OCI-LY7 (cell line): ENCODE measurements at regions not wholly inside any gene's neighbourhood (a gene's known extent, or its start where the extent isn't known, plus 50 kb on each side); places are given as distances from the start of the nearest gene placed in this dataset.

Experiments
- BruUV-seq: library from RNA; stranded (reverse); fragments of 400-500 nt; replicated peaks from 2 replicates; lab custom pipeline; 2021; lab: Mats Ljungman, UMichigan
- CTCF ChIA-PET: fragments of 300-600 bp; sonication (Branson Sonifier 250); formaldehyde crosslinking; loops from one replicate; lab custom pipeline; 2022; ENCODE audit warnings: antibody characterized with exemption; ENCODE audit not compliant: unreplicated experiment; lab: Charles Lee
- POLR2A ChIA-PET: fragments of 300-600 bp; sonication (Branson Sonifier 250); formaldehyde crosslinking; loops from one replicate; lab custom pipeline; 2022; ENCODE audit warnings: antibody characterized with exemption; lab: Charles Lee
- DNase-seq: peaks from one replicate; pipeline ENCODE4 v3.0.0-alpha.2; 2015; ENCODE audit warnings: low spot score
- H2AFZ ChIP-seq: fragments of 200-600 bp; sonication (generic), shearing (Covaris generic); 2 replicates; pipeline ENCODE4 v1.6.1; 2014; ENCODE audit warnings: mild to moderate bottlenecking, antibody characterized with exemption, low read length, moderate library complexity
- H3K27ac ChIP-seq: fragments of 200-600 bp; sonication (generic); 2 replicates; pipeline ENCODE4 v1.5.1; 2014; ENCODE audit warnings: mixed run types, low read depth, mild to moderate bottlenecking, moderate library complexity, low read length, inconsistent platforms; ENCODE audit not compliant: poor library complexity, severe bottlenecking
- H3K36me3 ChIP-seq: fragments of 200-600 bp; sonication (generic); 2 replicates; pipeline ENCODE4 v1.6.1; 2014; ENCODE audit warnings: mild to moderate bottlenecking, antibody characterized with exemption, low read length, moderate library complexity, mixed read lengths; ENCODE audit not compliant: insufficient read depth
- H3K4me1 ChIP-seq: fragments of 200-600 bp; sonication (generic); 2 replicates; pipeline ENCODE4 v1.5.1; 2014; ENCODE audit warnings: mild to moderate bottlenecking, low read length; ENCODE audit not compliant: insufficient read depth, poor library complexity, severe bottlenecking
- H3K4me2 ChIP-seq: fragments of 200-600 bp; sonication (generic); 2 replicates; pipeline ENCODE4 v1.6.1; 2014; ENCODE audit warnings: mild to moderate bottlenecking, low read length
- H3K4me3 ChIP-seq: fragments of 200-600 bp; sonication (generic); 2 replicates; pipeline ENCODE4 v1.5.1; 2014; ENCODE audit warnings: mild to moderate bottlenecking, low read depth, low read length; ENCODE audit not compliant: poor library complexity, severe bottlenecking
- H3K79me2 ChIP-seq: fragments of 200-600 bp; sonication (generic); 2 replicates; pipeline ENCODE4 v1.6.1; 2016; ENCODE audit warnings: low read depth, mild to moderate bottlenecking, low read length, moderate library complexity, mixed read lengths; ENCODE audit not compliant: insufficient read depth
- H3K9me2 ChIP-seq: fragments of 200-600 bp; sonication (generic); 2 replicates; pipeline ENCODE4 v1.6.1; 2016; ENCODE audit warnings: mild to moderate bottlenecking, low read length, mixed read lengths; ENCODE audit not compliant: insufficient read depth
- H3K9me3 ChIP-seq: fragments of 200-600 bp; sonication (generic); 2 replicates; pipeline ENCODE4 v1.6.1; 2014; ENCODE audit warnings: mild to moderate bottlenecking, mixed run types, low read length, mixed read lengths
- H4K20me1 ChIP-seq: fragments of 200-600 bp; sonication (generic); 2 replicates; pipeline ENCODE4 v1.6.1; 2014; ENCODE audit warnings: mild to moderate bottlenecking, antibody characterized with exemption, low read length, moderate library complexity, mixed read lengths; ENCODE audit not compliant: insufficient read depth
- EZH2phosphoT487 ChIP-seq: fragments of 200-600 bp; sonication (generic); IDR thresholded peaks from 2 replicates; pipeline ENCODE4 v1.6.1; 2018; ENCODE audit warnings: low read depth, borderline replicate concordance, mild to moderate bottlenecking, mixed run types, antibody characterized with exemption, low read length, moderate library complexity, mixed read lengths
- intact Hi-C: fragments of 100-400 bp; cut with micrococcal nuclease; formaldehyde crosslinking; loops from one replicate; pipeline ENCODE4 v1.10.0; 2022; ENCODE audit not compliant: unreplicated experiment
- TF ChIP-seq, protein P1 (sequence below): fragments of 200-600 bp; sonication (generic); conservative IDR thresholded peaks from 2 replicates; pipeline ENCODE4 v1.5.1; 2014; ENCODE audit warnings: mild to moderate bottlenecking, antibody characterized with exemption, low read length, moderate library complexity, mixed read lengths

GRCh38 chr5:39670391-39670790 is 245.6 kb upstream of the DAB2 start:
- H3K9me3 ChIP-seq: no peaks in the 10 kb centered on the region
- H3K9me2 ChIP-seq: no peaks in the 10 kb centered on the region
- H3K27ac ChIP-seq: no peak overlapping the region
- H3K4me2 ChIP-seq: no peak overlapping the region
- intact Hi-C loops: no loop called here
- TF ChIP-seq, protein P1, sequence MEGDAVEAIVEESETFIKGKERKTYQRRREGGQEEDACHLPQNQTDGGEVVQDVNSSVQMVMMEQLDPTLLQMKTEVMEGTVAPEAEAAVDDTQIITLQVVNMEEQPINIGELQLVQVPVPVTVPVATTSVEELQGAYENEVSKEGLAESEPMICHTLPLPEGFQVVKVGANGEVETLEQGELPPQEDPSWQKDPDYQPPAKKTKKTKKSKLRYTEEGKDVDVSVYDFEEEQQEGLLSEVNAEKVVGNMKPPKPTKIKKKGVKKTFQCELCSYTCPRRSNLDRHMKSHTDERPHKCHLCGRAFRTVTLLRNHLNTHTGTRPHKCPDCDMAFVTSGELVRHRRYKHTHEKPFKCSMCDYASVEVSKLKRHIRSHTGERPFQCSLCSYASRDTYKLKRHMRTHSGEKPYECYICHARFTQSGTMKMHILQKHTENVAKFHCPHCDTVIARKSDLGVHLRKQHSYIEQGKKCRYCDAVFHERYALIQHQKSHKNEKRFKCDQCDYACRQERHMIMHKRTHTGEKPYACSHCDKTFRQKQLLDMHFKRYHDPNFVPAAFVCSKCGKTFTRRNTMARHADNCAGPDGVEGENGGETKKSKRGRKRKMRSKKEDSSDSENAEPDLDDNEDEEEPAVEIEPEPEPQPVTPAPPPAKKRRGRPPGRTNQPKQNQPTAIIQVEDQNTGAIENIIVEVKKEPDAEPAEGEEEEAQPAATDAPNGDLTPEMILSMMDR: no peak
- TF ChIP-seq EZH2phosphoT487: no peak
- no peaks in the 10 kb centered on the region for H3K79me2 ChIP-seq
- no peaks in the 10 kb centered on the region for H4K20me1 ChIP-seq
- BruUV-seq: no TSS peak
- no peak overlapping the region for H2AFZ ChIP-seq
- DNase-seq: no peak
- no peak overlapping the region for H3K4me3 ChIP-seq
- ChIA-PET POLR2A (no interaction called here), CTCF (interaction anchor here (0.6 kb wide), 1 partner anchor 760 kb away, joined by 3 read pairs; no protein-coding TSS in a partner anchor)
- H3K4me1 ChIP-seq: no peaks in the 10 kb centered on the region
- H3K36me3 ChIP-seq: no peaks in the 10 kb centered on the region

GRCh38 chr5:39668980-39669379 is 244.2 kb upstream of the DAB2 start:
- Histone ChIP-seq H3K9me3 (no peaks in the 10 kb centered on the region), H2AFZ (no peak overlapping the region), H3K9me2 (no peaks in the 10 kb centered on the region), H3K4me1 (no peaks in the 10 kb centered on the region), H3K27ac (no peak overlapping the region), H3K4me3 (no peak overlapping the region), H3K36me3 (no peaks in the 10 kb centered on the region), H3K4me2 (no peak overlapping the region), H3K79me2 (no peaks in the 10 kb centered on the region), H4K20me1 (no peaks in the 10 kb centered on the region)
- intact Hi-C loops: no loop called here
- CTCF ChIA-PET: no interaction called here
- no TSS peak for BruUV-seq
- TF ChIP-seq, protein P1: no peak
- no peak for TF ChIP-seq EZH2phosphoT487
- DNase-seq: no peak
- POLR2A ChIA-PET: no interaction called here

DNA sequence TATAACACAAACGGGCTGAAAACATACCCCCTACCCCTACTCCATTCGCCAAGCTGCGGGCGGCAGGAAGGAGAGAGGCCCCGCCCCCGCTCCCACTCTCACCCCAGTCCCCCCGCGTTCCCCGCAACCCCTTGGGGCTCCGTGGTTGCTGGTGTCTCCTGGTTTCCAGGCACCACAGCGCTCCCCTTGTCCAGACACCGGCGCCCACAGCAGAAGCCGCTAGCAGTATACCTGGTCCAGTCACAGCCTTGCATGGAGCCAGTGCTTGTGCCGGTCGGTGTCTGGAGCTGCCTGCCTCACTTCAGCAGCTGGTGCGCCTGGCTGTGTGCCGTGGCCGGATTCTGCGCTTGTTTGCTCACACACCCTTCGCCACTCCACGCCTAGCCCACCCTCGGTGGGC is 240.5 kb upstream of the DAB2 start:
- ChIA-PET CTCF (no interaction called here), POLR2A (no interaction called here)
- no peak for DNase-seq
- Histone ChIP-seq H2AFZ (no peak overlapping the region), H3K36me3 (no peaks in the 10 kb centered on the region), H3K9me2 (0 out of 2 replicates have a peak, but pooled peaks cover 3% of the 10 kb centered on the region), H3K27ac (no peak overlapping the region), H3K4me1 (no peaks in the 10 kb centered on the region), H4K20me1 (no peaks in the 10 kb centered on the region), H3K9me3 (no peaks in the 10 kb centered on the region), H3K79me2 (no peaks in the 10 kb centered on the region), H3K4me2 (no peak overlapping the region), H3K4me3 (no peak overlapping the region)
- intact Hi-C loops: no loop called here
- no peak for TF ChIP-seq EZH2phosphoT487
- TF ChIP-seq, protein P1: no peak
- no TSS peak for BruUV-seq
